ENCODE measurements at regions not wholly inside any gene's neighbourhood (a gene's known extent, or its start where the extent isn't known, plus 50 kb on each side); places are given as distances from the start of the nearest gene placed in this dataset.

GRCh38 chr7:94245500-94245899, 149.2 kb upstream of the COL1A2 start:
- no peak for TF ChIP-seq CREB5 (CRISPR knock-in tag; IDR thresholded peaks at IDR 0.05; ENCODE audit: low read depth)
- TF ChIP-seq ZNF8 (CRISPR knock-in tag; IDR thresholded peaks at IDR 0.05): no peak
- TF ChIP-seq PATZ1 (CRISPR knock-in tag; IDR thresholded peaks at IDR 0.05; ENCODE audit: borderline replicate concordance): no peak
- no peak for TF ChIP-seq ESRRG (CRISPR knock-in tag; IDR thresholded peaks at IDR 0.05)
- no peak for TF ChIP-seq ZFP3 (CRISPR knock-in tag; IDR thresholded peaks at IDR 0.05)
- no peak for TF ChIP-seq ARNTL (CRISPR knock-in tag; IDR thresholded peaks at IDR 0.05; ENCODE audit: borderline replicate concordance, low read depth)
- TF ChIP-seq SNAI2 (CRISPR knock-in tag; IDR thresholded peaks at IDR 0.05): no peak
- TF ChIP-seq CSRNP3 (CRISPR knock-in tag; IDR thresholded peaks at IDR 0.05): no peak
- TF ChIP-seq PPARA (CRISPR knock-in tag; IDR thresholded peaks at IDR 0.05; ENCODE audit: borderline replicate concordance): no peak
- no peak for TF ChIP-seq OSR1 (CRISPR knock-in tag; IDR thresholded peaks at IDR 0.05)
- TF ChIP-seq ZNF70 (CRISPR knock-in tag; IDR thresholded peaks at IDR 0.05): no peak

All from SK-N-SH treated with all-trans-retinoic acid at 6 μM for 48 hours (cell line).